Spleen (tissue), 7 donors: ENCODE measurements at regions not wholly inside any gene's neighbourhood (a gene's known extent, or its start where the extent isn't known, plus 50 kb on each side); places are given as distances from the start of the nearest gene placed in this dataset.

ENCODE experiments used
- CTCF ChIP-seq, 11 experiments: fragments of 200-600 bp in 7 of 11; fragments of 450-650 bp in 4 of 11; sonication (generic) in 4 of 11; IDR thresholded peaks in 8 of 11; conservative IDR thresholded peaks in 3 of 11; 1 replicate in 7 of 11; 2 replicates in 4 of 11; pipeline versions ENCODE4 v1.4.0 to v1.8.0; 2016 to 2021; ENCODE audit warnings: antibody characterized with exemption in 11 of 11, inconsistent platforms in 4 of 11, mild to moderate bottlenecking in 1 of 11
- POLR2A ChIP-seq, 3 donors: fragments of 450-650 bp; IDR thresholded peaks; one replicate each; pipeline ENCODE4 v1.5.1; 2017; ENCODE audit warnings: antibody characterized with exemption in 3 of 3, mild to moderate bottlenecking in 1 of 3
- POLR2AphosphoS5 ChIP-seq, 3 donors: sonication (generic); formaldehyde crosslinking; IDR thresholded peaks; one replicate each; pipeline ENCODE4 v1.5.1; 2017; ENCODE audit warnings: antibody characterized with exemption in 3 of 3
- donor health status: DM: no; HTN: no; CAD: no; lungs with moderate emphysema.
- donor health status: DM: no; HTN: no; CAD: no.
- donor health status: DM: no; HTN: no; CAD: no.

DNA sequence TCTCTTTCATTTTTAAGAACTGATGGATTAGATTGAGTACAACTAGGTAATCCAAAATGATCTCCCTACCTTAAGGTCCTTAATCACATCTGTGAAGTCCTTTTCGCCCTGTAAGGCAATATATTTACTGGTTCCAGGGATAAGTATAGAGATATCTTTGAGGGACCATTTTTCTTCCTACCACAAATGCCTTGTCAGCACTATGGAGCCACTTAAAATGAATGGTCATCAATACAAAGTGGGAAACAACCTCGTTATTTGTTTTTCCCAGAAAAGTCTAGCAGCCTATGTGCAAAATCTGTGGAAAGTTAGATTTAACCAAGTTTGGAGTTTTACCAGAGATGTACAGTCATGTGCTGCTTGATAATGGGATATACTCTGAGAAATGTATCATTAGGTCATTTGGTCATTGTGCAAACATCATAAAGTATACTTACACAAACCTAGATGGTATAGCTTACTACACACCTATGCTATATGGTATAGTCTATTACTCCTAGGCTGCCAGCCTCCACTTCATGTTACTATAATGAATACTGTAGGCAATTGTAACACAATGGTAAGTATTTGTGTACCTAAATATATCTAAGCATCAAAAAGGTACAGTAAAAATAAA is 366.2 kb upstream of the TMEM229A start:
- TF ChIP-seq POLR2A (IDR thresholded peaks at IDR 0.05) (no peak), CTCF (IDR thresholded peaks at IDR 0.05 in 8 of 11, conservative IDR thresholded peaks at IDR 0.05 in 3 of 11) (no peak), POLR2AphosphoS5 (IDR thresholded peaks at IDR 0.05) (no peak)
